ENCODE measurements at regions not wholly inside any gene's neighbourhood (a gene's known extent, or its start where the extent isn't known, plus 50 kb on each side); places are given as distances from the start of the nearest gene placed in this dataset.
"Not testable (repeated sequence)": the region's sequence is repeated elsewhere in the genome, so short reads cannot be mapped to it uniquely, and the experiment has no call there.

DNA sequence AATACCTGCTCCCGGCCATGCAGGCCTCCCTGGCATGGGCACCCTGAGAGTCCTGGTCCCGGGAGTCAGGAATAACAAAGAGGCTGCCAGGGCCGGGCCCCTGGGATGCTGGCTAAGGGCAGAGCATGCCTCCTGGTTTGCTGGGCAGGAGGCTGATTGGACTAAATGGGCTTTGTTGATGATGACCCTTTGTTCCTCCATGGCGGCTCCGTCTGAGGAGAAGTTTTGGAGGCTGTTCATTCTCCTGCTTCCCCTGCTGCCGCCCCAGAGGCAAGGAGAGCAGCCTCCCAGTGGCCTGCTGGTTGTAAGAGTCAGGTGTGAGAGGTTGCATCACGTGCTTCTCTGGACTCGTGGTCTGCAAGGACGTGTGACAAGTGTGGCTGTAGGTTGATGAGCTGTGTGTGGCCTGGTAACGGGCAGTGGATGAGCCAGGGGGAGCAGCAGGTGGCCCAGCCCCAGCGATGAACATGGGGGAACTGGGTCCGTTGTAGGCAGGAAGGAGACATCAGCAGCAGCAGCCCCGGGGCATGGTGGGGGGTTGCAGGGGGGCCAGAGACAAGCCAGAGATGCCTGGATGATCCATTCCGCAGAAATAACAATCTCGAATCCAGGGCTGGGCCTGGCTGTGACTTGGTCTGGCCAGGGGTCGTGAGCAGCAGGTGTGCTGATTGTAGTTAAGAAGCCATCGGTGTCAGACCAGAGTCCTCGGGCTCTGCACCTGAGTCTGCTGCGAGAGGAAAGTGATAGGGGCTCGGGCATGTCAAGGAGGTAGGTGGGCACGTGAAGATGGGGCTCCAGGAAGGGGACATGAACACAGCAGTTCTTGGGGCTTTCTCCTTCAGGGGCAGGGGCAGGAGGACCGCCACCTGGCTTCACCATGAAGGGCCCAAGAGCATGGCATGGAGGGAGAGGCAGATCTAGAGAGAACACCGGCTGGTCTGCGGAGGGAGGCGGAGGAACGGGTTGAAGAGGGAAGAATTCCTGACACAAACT is 101.4 kb downstream of the TNFRSF13B start:
- Histone ChIP-seq H3K27me3 (ENCODE audit: control insufficient read depth, low read length) (no peaks in the 10 kb centered on the region), H3K4me2 (ENCODE audit: low read length) (no peak overlapping the region), H3F3A (ENCODE audit: control insufficient read depth, insufficient read depth) (no peaks in the 10 kb centered on the region), H3K9me2 (replicated peaks; ENCODE audit: control insufficient read depth, low read length) (no peaks in the 10 kb centered on the region), H3K36me3 (ENCODE audit: control insufficient read depth, low read length) (no peaks in the 10 kb centered on the region), H4K20me1 (ENCODE audit: control insufficient read depth, insufficient read depth, low read depth, low read length) (no peaks in the 10 kb centered on the region), H3K4me1 (ENCODE audit: control insufficient read depth, low read length) (no peaks in the 10 kb centered on the region), H3K79me2 (ENCODE audit: control insufficient read depth, low read length) (no peaks in the 10 kb centered on the region), H3K27ac (ENCODE audit: low read depth, low read length) (no peak overlapping the region), H3K9me3 (ENCODE audit: control insufficient read depth, insufficient read depth, low read length) (no peaks in the 10 kb centered on the region), H3K4me3 (ENCODE audit: low read length) (no peak overlapping the region)
- TF ChIP-seq EZH2phosphoT487 (IDR thresholded peaks at IDR 0.05; ENCODE audit: borderline replicate concordance, low read length): no peak
- TF ChIP-seq, protein P1, sequence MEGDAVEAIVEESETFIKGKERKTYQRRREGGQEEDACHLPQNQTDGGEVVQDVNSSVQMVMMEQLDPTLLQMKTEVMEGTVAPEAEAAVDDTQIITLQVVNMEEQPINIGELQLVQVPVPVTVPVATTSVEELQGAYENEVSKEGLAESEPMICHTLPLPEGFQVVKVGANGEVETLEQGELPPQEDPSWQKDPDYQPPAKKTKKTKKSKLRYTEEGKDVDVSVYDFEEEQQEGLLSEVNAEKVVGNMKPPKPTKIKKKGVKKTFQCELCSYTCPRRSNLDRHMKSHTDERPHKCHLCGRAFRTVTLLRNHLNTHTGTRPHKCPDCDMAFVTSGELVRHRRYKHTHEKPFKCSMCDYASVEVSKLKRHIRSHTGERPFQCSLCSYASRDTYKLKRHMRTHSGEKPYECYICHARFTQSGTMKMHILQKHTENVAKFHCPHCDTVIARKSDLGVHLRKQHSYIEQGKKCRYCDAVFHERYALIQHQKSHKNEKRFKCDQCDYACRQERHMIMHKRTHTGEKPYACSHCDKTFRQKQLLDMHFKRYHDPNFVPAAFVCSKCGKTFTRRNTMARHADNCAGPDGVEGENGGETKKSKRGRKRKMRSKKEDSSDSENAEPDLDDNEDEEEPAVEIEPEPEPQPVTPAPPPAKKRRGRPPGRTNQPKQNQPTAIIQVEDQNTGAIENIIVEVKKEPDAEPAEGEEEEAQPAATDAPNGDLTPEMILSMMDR (IDR thresholded peaks at IDR 0.05; ENCODE audit: low read depth, low read length, poor library complexity, severe bottlenecking): no peak

DNA sequence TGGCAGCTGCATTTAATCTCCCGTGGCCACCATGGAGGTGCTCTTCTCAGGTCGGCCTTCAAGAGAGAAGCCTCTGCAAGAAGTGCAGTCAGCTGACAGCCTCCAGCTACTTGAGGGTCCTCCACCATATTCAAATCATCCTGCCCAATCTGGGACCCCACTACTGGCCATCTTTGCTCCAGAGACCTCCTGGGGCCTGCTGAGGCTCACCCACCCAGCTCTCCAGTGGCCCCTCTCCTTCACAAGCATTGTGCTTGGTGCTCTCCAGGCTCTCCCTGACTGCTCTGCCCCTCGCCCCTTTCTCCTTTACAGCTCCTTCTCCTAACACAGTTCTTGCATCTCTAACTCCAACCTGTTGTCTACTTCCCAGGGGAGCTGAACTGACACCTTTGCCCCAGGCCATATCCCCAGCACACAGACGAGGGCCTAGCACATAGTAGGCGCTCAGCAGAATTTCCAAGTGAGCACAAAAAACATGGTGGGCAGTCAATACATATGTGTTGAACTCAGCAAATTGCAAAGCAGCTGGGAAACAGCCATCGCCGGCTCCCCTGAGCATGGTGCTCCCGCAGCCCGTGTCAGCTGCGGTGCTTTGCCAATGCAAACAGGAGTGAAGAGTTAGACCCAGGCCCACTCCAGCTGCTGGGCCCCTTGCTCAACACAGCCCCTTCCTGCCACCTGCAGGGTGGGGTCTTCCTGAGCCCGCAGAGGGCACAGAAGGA is 102.2 kb downstream of the TNFRSF13B start:
- H4K20me1 ChIP-seq (ENCODE audit: control insufficient read depth, insufficient read depth, low read depth, low read length); H3K4me2 ChIP-seq (ENCODE audit: low read length); H3K27me3 ChIP-seq (ENCODE audit: control insufficient read depth, low read length); H3K9me2 ChIP-seq (replicated peaks; ENCODE audit: control insufficient read depth, low read length); H3K4me1 ChIP-seq (ENCODE audit: control insufficient read depth, low read length); H3K4me3 ChIP-seq (ENCODE audit: low read length); H3F3A ChIP-seq (ENCODE audit: control insufficient read depth, insufficient read depth); H3K27ac ChIP-seq (ENCODE audit: low read depth, low read length); H3K79me2 ChIP-seq (ENCODE audit: control insufficient read depth, low read length); H3K9me3 ChIP-seq (ENCODE audit: control insufficient read depth, insufficient read depth, low read length); H3K36me3 ChIP-seq (ENCODE audit: control insufficient read depth, low read length): not testable (repeated sequence)

DNA sequence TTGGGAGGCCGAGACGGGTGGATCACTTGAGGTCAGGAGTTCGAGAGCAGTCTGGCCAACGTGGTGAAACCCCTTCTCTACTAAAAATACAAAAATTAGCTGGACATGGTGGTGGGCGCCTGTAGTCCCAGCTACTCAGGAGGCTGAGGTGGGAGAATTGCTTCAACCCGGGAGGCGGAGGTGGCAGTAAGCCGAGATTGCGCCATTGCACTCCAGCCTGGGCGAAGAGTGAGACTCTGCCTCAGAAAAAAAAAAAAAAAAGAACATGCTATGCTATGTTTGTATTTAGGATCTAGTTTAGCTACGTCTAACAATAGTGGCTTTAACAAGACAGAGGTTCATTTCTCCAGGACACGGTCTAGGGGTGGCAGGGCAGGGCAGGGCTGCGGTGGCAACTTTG is 103.3 kb downstream of the TNFRSF13B start:
- not testable (repeated sequence) for H3K36me3 ChIP-seq (ENCODE audit: control insufficient read depth, low read length); H4K20me1 ChIP-seq (ENCODE audit: control insufficient read depth, insufficient read depth, low read depth, low read length); H3K9me2 ChIP-seq (replicated peaks; ENCODE audit: control insufficient read depth, low read length); H3K4me3 ChIP-seq (ENCODE audit: low read length); H3K27me3 ChIP-seq (ENCODE audit: control insufficient read depth, low read length); H3K4me1 ChIP-seq (ENCODE audit: control insufficient read depth, low read length); H3K4me2 ChIP-seq (ENCODE audit: low read length); H3K79me2 ChIP-seq (ENCODE audit: control insufficient read depth, low read length); H3K27ac ChIP-seq (ENCODE audit: low read depth, low read length); H3K9me3 ChIP-seq (ENCODE audit: control insufficient read depth, insufficient read depth, low read length); H3F3A ChIP-seq (ENCODE audit: control insufficient read depth, insufficient read depth)

DNA sequence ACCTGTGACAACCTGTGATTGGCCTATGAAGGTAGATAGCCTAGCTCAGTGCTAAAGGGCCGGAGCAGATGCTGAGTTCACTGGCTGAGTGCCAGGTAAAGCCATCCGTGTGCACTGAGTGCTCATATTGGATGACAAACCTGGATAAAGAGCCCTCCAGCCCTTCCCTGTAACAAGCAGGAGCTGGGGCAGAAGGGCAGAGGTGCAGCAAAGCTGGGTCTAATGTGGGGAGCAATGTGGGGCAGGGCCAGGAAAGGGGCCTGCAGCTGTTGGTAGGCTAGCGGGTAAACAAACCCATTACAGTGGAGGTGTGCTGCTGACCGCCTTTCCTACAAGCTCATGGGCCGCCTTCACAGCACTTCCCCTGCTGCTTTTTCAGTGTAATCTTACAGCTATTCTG is 104.4 kb downstream of the TNFRSF13B start:
- not testable (repeated sequence) for H3K27ac ChIP-seq (ENCODE audit: low read depth, low read length); H3F3A ChIP-seq (ENCODE audit: control insufficient read depth, insufficient read depth); H3K27me3 ChIP-seq (ENCODE audit: control insufficient read depth, low read length); H3K79me2 ChIP-seq (ENCODE audit: control insufficient read depth, low read length); H3K4me1 ChIP-seq (ENCODE audit: control insufficient read depth, low read length); H4K20me1 ChIP-seq (ENCODE audit: control insufficient read depth, insufficient read depth, low read depth, low read length); H3K4me3 ChIP-seq (ENCODE audit: low read length); H3K4me2 ChIP-seq (ENCODE audit: low read length); H3K9me3 ChIP-seq (ENCODE audit: control insufficient read depth, insufficient read depth, low read length); H3K36me3 ChIP-seq (ENCODE audit: control insufficient read depth, low read length); H3K9me2 ChIP-seq (replicated peaks; ENCODE audit: control insufficient read depth, low read length)

DNA sequence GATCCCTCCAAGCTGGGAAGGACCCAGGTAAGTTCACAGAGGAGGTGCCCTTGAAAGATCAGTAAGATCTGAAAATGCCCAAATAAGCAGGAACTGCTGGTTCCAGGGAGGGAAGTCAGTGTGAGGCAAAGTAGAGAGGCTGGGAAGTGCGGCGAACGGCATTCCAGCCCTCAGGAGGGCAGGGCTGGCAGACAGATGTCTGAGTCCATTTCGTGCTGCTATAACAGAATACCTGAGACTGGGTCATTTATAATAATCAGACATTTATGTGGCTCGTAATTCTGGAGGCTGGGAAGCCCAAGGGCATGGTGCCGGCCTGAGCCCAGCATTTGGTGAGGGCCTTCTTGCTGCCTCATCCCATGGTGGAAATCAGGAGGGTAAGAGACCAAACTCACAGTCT is 105.1 kb downstream of the TNFRSF13B start:
- H3K4me3 ChIP-seq (ENCODE audit: low read length); H3K4me2 ChIP-seq (ENCODE audit: low read length); H3K9me2 ChIP-seq (replicated peaks; ENCODE audit: control insufficient read depth, low read length); H3K79me2 ChIP-seq (ENCODE audit: control insufficient read depth, low read length); H3K27ac ChIP-seq (ENCODE audit: low read depth, low read length); H3K4me1 ChIP-seq (ENCODE audit: control insufficient read depth, low read length); H3F3A ChIP-seq (ENCODE audit: control insufficient read depth, insufficient read depth); H4K20me1 ChIP-seq (ENCODE audit: control insufficient read depth, insufficient read depth, low read depth, low read length); H3K9me3 ChIP-seq (ENCODE audit: control insufficient read depth, insufficient read depth, low read length); H3K36me3 ChIP-seq (ENCODE audit: control insufficient read depth, low read length); H3K27me3 ChIP-seq (ENCODE audit: control insufficient read depth, low read length): not testable (repeated sequence)

All from DOHH2 (cell line).